Esophagus squamous epithelium (tissue), 5 donors: ENCODE measurements at regions not wholly inside any gene's neighbourhood (a gene's known extent, or its start where the extent isn't known, plus 50 kb on each side); places are given as distances from the start of the nearest gene placed in this dataset.
"Not testable (repeated sequence)": the region's sequence is repeated elsewhere in the genome, so short reads cannot be mapped to it uniquely, and the experiment has no call there.

Experiments used
- DNase-seq: peaks from one replicate; lab custom pipeline; 2025; lab: John Stamatoyannopoulos, UW
- H3K27ac ChIP-seq, 4 donors: fragments of 200-600 bp; sonication (generic); one replicate each; pipeline ENCODE4 v1.5.1; 2016 to 2019; ENCODE audit warnings: mild to moderate bottlenecking in 1 of 4
- H3K27me3 ChIP-seq, 4 donors: fragments of 200-600 bp; sonication (generic); 1 replicate in 3 of 4; 2 replicates in 1 of 4; pipeline versions ENCODE4 v1.5.1 to v1.6.0; 2017 to 2021; ENCODE audit warnings: antibody characterized with exemption in 1 of 4
- H3K36me3 ChIP-seq, 3 donors: fragments of 200-600 bp; sonication (generic); one replicate each; pipeline ENCODE4 v1.5.1; 2016 to 2019
- H3K4me1 ChIP-seq, 3 donors: fragments of 200-600 bp; sonication (generic); one replicate each; pipeline ENCODE4 v1.5.1; 2017 to 2019
- H3K4me3 ChIP-seq, 4 donors: fragments of 200-600 bp; sonication (generic); 1 replicate in 3 of 4; 2 replicates in 1 of 4; pipeline ENCODE4 v1.5.1; 2016 to 2019; ENCODE audit warnings: mild to moderate bottlenecking in 2 of 4, moderate library complexity in 1 of 4
- H3K9me3 ChIP-seq, 3 donors: fragments of 200-600 bp; sonication (generic); one replicate each; pipeline ENCODE4 v1.5.1; 2016 to 2019
- POLR2A ChIP-seq, 4 donors: fragments of 450-650 bp; IDR thresholded peaks; one replicate each; pipeline ENCODE4 v1.6.1; 2017; ENCODE audit warnings: antibody characterized with exemption in 4 of 4, mild to moderate bottlenecking in 4 of 4, moderate library complexity in 3 of 4
- WGBS, 2 donors: methylation state at CpG; one replicate each; pipeline ENCODE4 v1.1.5; 2018; 5-methylcytosine and 5-hydroxymethylcytosine counted together
- intact Hi-C: fragments of 100-400 bp; cut with DNase I; formaldehyde crosslinking; loops from one replicate; pipeline ENCODE4 v1.15.0; 2022
- TF ChIP-seq, protein P1 (sequence below), 6 experiments: fragments of 450-650 bp in 4 of 6; fragments of 200-600 bp in 2 of 6; sonication (generic) in 2 of 6; IDR thresholded peaks; one replicate each; pipeline ENCODE4 v1.5.1; 2016 to 2019; ENCODE audit warnings: antibody characterized with exemption in 6 of 6, mild to moderate bottlenecking in 4 of 6, moderate library complexity in 4 of 6
- donor health status: DM: yes; HTN: yes; CAD: no.

DNA sequence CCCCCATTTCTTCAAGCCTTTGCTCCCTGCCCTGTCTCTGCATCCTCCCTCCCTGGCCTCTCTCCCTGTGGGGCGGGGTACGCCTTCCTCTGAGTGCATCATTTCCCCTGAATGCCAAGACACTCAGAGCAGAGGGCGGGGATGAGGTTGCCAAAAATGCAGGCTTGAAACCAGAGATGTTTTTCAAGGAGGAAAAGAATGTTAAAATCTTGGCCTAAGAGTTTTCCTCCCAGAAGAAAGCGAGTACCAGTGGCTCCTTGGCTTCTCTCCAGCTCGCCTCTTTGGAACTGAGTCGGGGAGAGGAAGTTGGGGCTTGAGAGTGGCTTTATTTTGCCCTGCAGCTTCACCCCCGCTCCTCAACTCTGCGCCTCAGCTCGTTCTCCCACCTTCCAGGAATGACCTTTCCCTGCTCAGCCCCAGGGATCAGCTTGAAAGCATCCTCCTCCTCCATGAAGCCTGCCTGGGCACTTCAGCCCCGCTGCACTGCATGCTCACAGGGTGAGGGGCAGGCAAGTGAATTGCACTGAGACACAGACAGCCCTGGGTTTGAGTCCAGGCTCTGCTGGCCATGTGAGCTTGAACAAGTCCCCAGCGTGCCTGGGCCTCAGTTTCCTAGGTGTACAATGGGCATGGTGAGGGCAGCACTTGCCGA lies 57.5 kb upstream of the SORCS2 start:
- H3K4me3 ChIP-seq = no peak overlapping the region
- intact Hi-C loops = no loop called here
- peaks cover 0 to 12% (median 0%) of the 10 kb centered on the region in 3 donors for H3K4me1 ChIP-seq
- H3K27ac ChIP-seq = peak overlapping the region in 2 of 4 donors; percentile 8 to 60
- TF ChIP-seq, protein P1, sequence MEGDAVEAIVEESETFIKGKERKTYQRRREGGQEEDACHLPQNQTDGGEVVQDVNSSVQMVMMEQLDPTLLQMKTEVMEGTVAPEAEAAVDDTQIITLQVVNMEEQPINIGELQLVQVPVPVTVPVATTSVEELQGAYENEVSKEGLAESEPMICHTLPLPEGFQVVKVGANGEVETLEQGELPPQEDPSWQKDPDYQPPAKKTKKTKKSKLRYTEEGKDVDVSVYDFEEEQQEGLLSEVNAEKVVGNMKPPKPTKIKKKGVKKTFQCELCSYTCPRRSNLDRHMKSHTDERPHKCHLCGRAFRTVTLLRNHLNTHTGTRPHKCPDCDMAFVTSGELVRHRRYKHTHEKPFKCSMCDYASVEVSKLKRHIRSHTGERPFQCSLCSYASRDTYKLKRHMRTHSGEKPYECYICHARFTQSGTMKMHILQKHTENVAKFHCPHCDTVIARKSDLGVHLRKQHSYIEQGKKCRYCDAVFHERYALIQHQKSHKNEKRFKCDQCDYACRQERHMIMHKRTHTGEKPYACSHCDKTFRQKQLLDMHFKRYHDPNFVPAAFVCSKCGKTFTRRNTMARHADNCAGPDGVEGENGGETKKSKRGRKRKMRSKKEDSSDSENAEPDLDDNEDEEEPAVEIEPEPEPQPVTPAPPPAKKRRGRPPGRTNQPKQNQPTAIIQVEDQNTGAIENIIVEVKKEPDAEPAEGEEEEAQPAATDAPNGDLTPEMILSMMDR (IDR thresholded peaks at IDR 0.05) = no peak
- TF ChIP-seq POLR2A (IDR thresholded peaks at IDR 0.05) = no peak
- H3K27me3 ChIP-seq = peaks cover 0 to 5% (median 0%) of the 10 kb centered on the region in 4 donors
- H3K9me3 ChIP-seq = peaks cover 0 to 6% (median 5%) of the 10 kb centered on the region in 3 donors
- H3K36me3 ChIP-seq = no peaks in the 10 kb centered on the region
- DNase-seq = no peak
- 10 to 15% methylated on average over 5 to 10 of the region's 12 CpGs for WGBS, 2 donors

DNA sequence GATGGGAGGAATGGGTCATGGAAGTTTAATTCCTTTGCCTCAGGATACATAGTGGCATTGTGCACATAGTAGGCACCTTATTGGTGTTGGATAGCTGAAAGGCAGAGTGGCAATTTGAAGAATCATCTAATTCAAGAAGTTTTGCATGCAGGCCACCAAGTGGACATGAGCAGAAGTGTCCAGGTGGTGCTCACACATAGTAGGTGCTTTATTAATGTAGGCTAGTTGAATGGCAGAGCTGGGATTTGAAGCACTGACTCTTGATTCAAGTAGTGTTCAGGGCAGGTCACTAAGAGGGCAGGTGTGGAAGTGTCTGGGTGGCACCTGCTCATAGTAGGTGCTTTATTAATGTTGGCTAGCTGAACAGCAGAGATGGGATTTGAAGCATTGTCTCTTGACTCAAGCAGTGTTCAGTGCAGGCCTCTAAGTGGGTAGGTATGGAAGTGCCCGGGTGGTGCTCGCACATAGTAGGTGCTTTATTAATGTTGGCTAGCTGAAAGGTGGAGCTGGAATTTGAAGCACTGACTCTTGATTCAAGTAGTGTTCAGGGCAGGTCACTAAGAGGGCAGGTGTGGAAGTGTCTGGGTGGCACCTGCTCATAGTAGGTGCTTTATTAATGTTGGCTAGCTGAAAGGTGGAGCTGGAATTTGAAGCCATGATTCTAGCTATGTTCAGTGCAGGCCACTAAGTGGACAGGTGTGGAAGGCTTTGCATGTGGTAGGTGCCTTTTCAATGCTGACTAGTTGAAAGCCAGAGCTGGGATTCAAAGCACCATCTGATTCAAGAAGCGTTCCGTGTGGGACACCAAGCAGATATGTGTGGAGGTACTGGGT lies 58.3 kb upstream of the SORCS2 start:
- H3K27ac ChIP-seq = peak overlapping the region in 2 of 4 donors; percentile 8 to 60
- intact Hi-C loops = not testable (repeated sequence)
- 71 to 100% methylated on average over 3 to 4 of the region's 4 CpGs for WGBS, 2 donors

DNA sequence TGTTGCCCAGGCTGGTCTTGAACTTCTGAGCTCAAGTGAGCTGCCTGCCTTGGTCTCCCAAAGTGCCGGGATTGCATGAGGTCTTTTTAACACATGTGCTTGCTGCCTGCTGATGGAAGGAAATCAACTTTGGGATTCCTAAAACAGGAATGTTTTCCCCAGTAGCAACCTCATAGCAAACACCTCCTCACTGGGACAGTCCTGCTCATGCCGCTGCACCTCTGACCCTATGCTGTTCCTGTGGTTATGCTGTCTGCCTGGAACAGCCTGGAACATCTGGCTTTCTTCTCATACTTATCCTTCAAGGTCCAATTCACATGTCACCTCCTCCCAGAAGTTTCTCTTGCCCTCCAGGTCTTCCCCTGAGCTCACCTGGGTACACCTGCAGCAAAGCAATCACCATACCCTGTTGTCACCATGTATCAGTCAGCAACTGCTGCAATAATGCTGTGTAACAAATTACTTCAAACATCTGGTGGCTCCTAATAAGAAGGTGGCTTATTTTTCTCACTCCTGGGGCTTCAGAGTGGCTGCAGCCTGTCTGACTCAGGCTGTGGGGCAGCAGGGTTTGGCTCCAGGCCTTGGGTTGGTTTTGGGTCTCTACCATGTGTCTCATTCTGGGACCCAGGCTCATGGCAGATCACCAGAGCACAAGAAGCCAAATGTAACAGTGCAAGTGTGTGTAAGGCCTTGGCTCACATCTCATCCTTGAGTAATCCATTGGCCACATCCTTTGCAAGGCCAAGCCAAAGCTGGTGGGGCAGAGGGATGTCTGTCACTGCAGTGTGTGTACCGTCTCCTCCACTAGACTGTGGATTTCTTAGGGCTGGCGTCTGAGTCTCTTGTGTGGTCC lies 59.4 kb upstream of the SORCS2 start:
- 92 to 100% methylated on average over 3 to 4 of the region's 4 CpGs for WGBS, 2 donors
- intact Hi-C loops = no loop called here
- Histone ChIP-seq H3K4me1 (peaks cover 0 to 12% (median 0%) of the 10 kb centered on the region in 3 donors), H3K4me3 (no peak overlapping the region), H3K9me3 (peaks cover 0 to 6% (median 5%) of the 10 kb centered on the region in 3 donors), H3K27me3 (no peaks in the 10 kb centered on the region), H3K27ac (no peak overlapping the region), H3K36me3 (no peaks in the 10 kb centered on the region)
- DNase-seq = no peak
- TF ChIP-seq POLR2A (IDR thresholded peaks at IDR 0.05) = no peak
- TF ChIP-seq, protein P1 (IDR thresholded peaks at IDR 0.05) = no peak

More for the DNA sequence above, 58.3 kb upstream of the SORCS2 start:
- H3K27me3 ChIP-seq, DNase-seq, H3K9me3 ChIP-seq, H3K36me3 ChIP-seq, H3K4me3 ChIP-seq: not testable (repeated sequence)
- H3K4me1 ChIP-seq = peaks cover 0 to 12% (median 0%) of the 10 kb centered on the region in 3 donors

DNA sequence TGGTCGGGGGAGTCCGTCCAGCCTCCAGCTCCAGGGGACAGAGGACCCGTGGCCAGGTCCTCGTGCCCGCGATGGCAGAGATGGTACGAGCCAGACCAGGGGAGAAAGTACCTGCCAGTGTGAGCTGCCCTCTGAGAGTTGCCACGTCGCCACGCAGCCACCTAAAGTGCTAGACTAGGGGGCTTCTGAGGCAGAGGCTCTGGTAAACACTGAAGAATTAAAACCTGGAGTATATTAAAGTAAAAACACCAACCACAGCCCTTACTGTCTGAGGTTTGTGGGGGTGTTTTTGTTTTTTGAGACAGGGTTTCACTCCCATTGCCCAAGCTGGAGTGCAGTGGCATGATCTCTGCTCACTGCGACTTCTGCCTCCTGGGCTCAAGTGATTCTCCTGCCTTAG lies 60.1 kb upstream of the SORCS2 start:
- intact Hi-C loops = no loop called here
- no peaks in the 10 kb centered on the region for H3K27me3 ChIP-seq
- H3K27ac ChIP-seq = no peak overlapping the region
- 82 to 86% methylated on average over 7 to 11 of the region's 11 CpGs for WGBS, 2 donors
- peaks cover 0 to 6% (median 5%) of the 10 kb centered on the region in 3 donors for H3K9me3 ChIP-seq
- TF ChIP-seq, protein P1 (IDR thresholded peaks at IDR 0.05) = no peak
- no peak for TF ChIP-seq POLR2A (IDR thresholded peaks at IDR 0.05)
- no peak for DNase-seq
- peaks cover 0 to 12% (median 0%) of the 10 kb centered on the region in 3 donors for H3K4me1 ChIP-seq
- no peaks in the 10 kb centered on the region for H3K36me3 ChIP-seq
- H3K4me3 ChIP-seq = no peak overlapping the region

DNA sequence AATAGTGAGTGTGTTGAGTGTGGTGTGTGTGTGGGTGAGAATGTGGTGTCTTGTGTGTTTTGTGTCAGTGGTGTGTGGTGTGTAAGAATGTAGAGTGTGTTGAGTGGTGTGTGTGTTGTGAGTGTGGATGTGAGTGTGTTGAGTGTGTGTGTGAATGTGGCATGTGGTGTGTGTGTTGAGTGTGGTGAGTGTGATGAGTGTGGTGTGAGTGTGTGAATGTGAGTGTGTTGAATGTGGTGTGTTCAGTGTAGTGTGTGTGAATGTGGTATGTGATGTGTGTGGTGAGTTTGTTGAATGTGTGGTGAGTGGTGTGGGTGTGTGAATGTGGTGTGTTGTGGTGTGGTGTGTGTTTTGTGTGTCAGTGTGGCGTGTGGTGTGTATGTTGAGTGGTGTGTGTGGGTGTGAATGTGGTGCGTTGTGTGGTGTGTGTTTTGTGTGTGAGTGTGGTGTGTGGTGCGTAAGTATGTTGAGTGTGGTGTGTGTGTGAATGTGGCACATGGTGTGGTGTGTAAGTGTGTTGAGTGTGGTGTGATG lies 60.8 kb upstream of the SORCS2 start:
- Histone ChIP-seq H3K36me3 (no peaks in the 10 kb centered on the region), H3K4me1 (peaks cover 0 to 12% (median 0%) of the 10 kb centered on the region in 3 donors), H3K27ac (no peak overlapping the region), H3K4me3 (no peak overlapping the region), H3K9me3 (peaks cover 0 to 6% (median 5%) of the 10 kb centered on the region in 3 donors), H3K27me3 (no peaks in the 10 kb centered on the region)
- WGBS, 2 donors = 62 to 63% methylated on average over 3 of the region's 3 CpGs
- TF ChIP-seq POLR2A (IDR thresholded peaks at IDR 0.05) = no peak
- TF ChIP-seq, protein P1 (IDR thresholded peaks at IDR 0.05) = no peak
- intact Hi-C loops = no loop called here
- DNase-seq = no peak
